ENCODE measurements at regions not wholly inside any gene's neighbourhood (a gene's known extent, or its start where the extent isn't known, plus 50 kb on each side); places are given as distances from the start of the nearest gene placed in this dataset.

GRCh38 chr1:172955161-172955815, 95.5 kb downstream of the TNFSF18 start (continued):
- TF ChIP-seq TAF1 (IDR thresholded peaks at IDR 0.05; ENCODE audit: borderline replicate concordance, low read depth, low read length) (no peak), IRF3 (IDR thresholded peaks at IDR 0.05; ENCODE audit: low read depth, low read length) (no peak), FOXJ3 (CRISPR knock-in tag; IDR thresholded peaks at IDR 0.05) (no peak), REST (IDR thresholded peaks at IDR 0.05; ENCODE audit: low read depth, low read length) (no peak)

GRCh38 chr1:172956871-172957270, 93.9 kb downstream of the TNFSF18 start:
- CTCF ChIA-PET, result no interaction called here
- Histone ChIP-seq H3K9ac (no peak overlapping the region), H4K20me1 (ENCODE audit: insufficient read depth) (no peaks in the 10 kb centered on the region), H3K4me1 (ENCODE audit: control insufficient read depth in 1 of 2, insufficient read depth in 2 of 2, low read depth in 1 of 2, low read length in 1 of 2) (peaks cover 11 to 44% of the 10 kb centered on the region in 2 experiments; a peak in 3 of 4 replicates), H3K4me2 (no peak overlapping the region), H3K9me3 (no peaks in the 10 kb centered on the region), H3K4me3 (ENCODE audit: low read depth in 2 of 2, low read length in 1 of 2) (no peak overlapping the region), H3K79me2 (ENCODE audit: insufficient read depth) (no peaks in the 10 kb centered on the region), H3K27ac (ENCODE audit: low read depth in 2 of 2, low read length in 1 of 2) (peak overlapping the region in 1 of 2 experiments; percentile 88; a peak in 1 of 4 replicates), H3F3A (replicated peaks; ENCODE audit: insufficient read depth) (peaks cover 12% of the 10 kb centered on the region), H3K9me2 (no peaks in the 10 kb centered on the region), H2AFZ (ENCODE audit: low read depth) (no peak overlapping the region), H3K36me3 (replicated peaks in 1 of 2; ENCODE audit: control insufficient read depth in 1 of 2, insufficient read depth in 2 of 2, low read length in 1 of 2) (no peaks in the 10 kb centered on the region), H3K27me3 (ENCODE audit: insufficient read depth) (no peaks in the 10 kb centered on the region)
- POLR2A ChIA-PET, result no interaction called here
- no peak for DNase-seq
- TF ChIP-seq EZH2phosphoT487 (IDR thresholded peaks at IDR 0.05; ENCODE audit: borderline replicate concordance, low read depth) (no peak), TCF12 (IDR thresholded peaks at IDR 0.05) (no peak), FOXJ3 (CRISPR knock-in tag; IDR thresholded peaks at IDR 0.05) (no peak), NFIC (IDR thresholded peaks at IDR 0.05; ENCODE audit: borderline replicate concordance) (no peak)
- WGBS (ENCODE audit: low lambda C conversion rate), result 71% methylated on average over 1 of the region's 1 CpG

GRCh38 chr1:172957491-172957890, 93.2 kb downstream of the TNFSF18 start:
- H4K20me1 ChIP-seq (ENCODE audit: insufficient read depth), result no peaks in the 10 kb centered on the region
- H3K4me1 ChIP-seq (ENCODE audit: control insufficient read depth in 1 of 2, insufficient read depth in 2 of 2, low read depth in 1 of 2, low read length in 1 of 2), result peaks cover 7 to 44% of the 10 kb centered on the region in 2 experiments; a peak in 3 of 4 replicates
- peaks cover 12% of the 10 kb centered on the region for H3F3A ChIP-seq (replicated peaks; ENCODE audit: insufficient read depth)
- no peaks in the 10 kb centered on the region for H3K36me3 ChIP-seq (replicated peaks in 1 of 2; ENCODE audit: control insufficient read depth in 1 of 2, insufficient read depth in 2 of 2, low read length in 1 of 2)
- H3K4me2 ChIP-seq, result no peak overlapping the region
- H3K79me2 ChIP-seq (ENCODE audit: insufficient read depth), result no peaks in the 10 kb centered on the region
- no peaks in the 10 kb centered on the region for H3K9me3 ChIP-seq
- no peak overlapping the region for H3K4me3 ChIP-seq (ENCODE audit: low read depth in 2 of 2, low read length in 1 of 2)
- ChIA-PET CTCF (no interaction called here), POLR2A (no interaction called here)
- H2AFZ ChIP-seq (ENCODE audit: low read depth), result no peak overlapping the region
- H3K9ac ChIP-seq, result no peak overlapping the region
- no peak for DNase-seq
- no peaks in the 10 kb centered on the region for H3K27me3 ChIP-seq (ENCODE audit: insufficient read depth)
- H3K27ac ChIP-seq (ENCODE audit: low read depth in 2 of 2, low read length in 1 of 2), result peak overlapping the region in 1 of 2 experiments; percentile 88; a peak in 1 of 4 replicates
- no peaks in the 10 kb centered on the region for H3K9me2 ChIP-seq
- TF ChIP-seq FOXM1 (IDR thresholded peaks at IDR 0.05; ENCODE audit: low read depth) (no peak), USF2 (IDR thresholded peaks at IDR 0.05; ENCODE audit: borderline replicate concordance, low read depth, low read length) (no peak), MXI1 (IDR thresholded peaks at IDR 0.05; ENCODE audit: low read depth, low read length) (no peak), SIN3A (IDR thresholded peaks at IDR 0.05; ENCODE audit: borderline replicate concordance, low read depth, low read length) (no peak), PBX3 (IDR thresholded peaks at IDR 0.05) (no peak), JUND (IDR thresholded peaks at IDR 0.05) (no peak), RAD21 (IDR thresholded peaks at IDR 0.05; ENCODE audit: low read length) (no peak), YY1 (IDR thresholded peaks at IDR 0.05; ENCODE audit: low read depth) (no peak), RCOR1 (IDR thresholded peaks at IDR 0.05; ENCODE audit: low read length) (no peak), ZBTB33 (IDR thresholded peaks at IDR 0.05; ENCODE audit: borderline replicate concordance, low read depth) (no peak), EZH2phosphoT487 (IDR thresholded peaks at IDR 0.05; ENCODE audit: borderline replicate concordance, low read depth) (no peak), TAF1 (IDR thresholded peaks at IDR 0.05; ENCODE audit: borderline replicate concordance, low read depth, low read length) (no peak)

All from SK-N-SH (cell line).